ENCODE measurements at regions not wholly inside any gene's neighbourhood (a gene's known extent, or its start where the extent isn't known, plus 50 kb on each side); places are given as distances from the start of the nearest gene placed in this dataset.
"Not testable (repeated sequence)": the region's sequence is repeated elsewhere in the genome, so short reads cannot be mapped to it uniquely, and the experiment has no call there.

DNA sequence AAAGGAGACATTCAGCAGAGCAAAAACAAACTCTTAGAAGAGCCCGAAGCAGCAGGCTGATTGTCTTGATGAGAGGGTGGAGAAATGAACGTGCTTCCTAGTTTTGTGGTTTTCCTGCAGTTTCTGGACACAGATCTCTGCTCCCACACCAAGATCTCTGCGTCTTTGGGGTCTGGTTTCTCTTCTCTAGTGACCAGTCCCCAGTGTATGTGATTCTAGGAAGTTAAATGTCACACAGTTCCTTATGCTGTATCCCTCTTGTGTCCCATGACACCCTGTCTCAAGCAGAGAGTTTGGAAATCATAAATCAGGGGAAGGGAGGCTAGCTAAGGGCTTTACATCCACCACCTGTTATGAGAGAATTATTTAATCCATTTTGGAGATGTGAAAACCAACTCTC, 55.4 kb upstream of the KLF14 start:
- no peak for DNase-seq

DNA sequence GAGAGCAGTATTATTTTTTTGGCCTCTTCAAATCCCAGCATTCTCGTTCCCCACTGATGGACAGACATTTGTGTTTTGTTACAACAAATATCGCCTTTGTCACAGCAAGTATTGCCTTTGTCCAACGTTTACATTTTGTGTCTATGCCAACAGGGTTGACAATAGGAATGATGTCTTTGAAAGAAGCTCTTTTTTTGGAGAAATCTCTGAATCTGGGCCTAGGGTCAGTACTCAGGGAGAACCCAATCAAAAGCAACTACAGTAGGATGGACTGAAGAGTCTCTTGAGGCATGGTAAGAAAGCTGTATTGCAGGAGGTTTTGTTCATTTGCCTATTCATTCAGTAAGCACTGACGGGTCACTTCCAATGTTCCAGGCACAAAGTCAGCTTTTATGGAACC, 57.7 kb upstream of the KLF14 start:
- no peak for DNase-seq

DNA sequence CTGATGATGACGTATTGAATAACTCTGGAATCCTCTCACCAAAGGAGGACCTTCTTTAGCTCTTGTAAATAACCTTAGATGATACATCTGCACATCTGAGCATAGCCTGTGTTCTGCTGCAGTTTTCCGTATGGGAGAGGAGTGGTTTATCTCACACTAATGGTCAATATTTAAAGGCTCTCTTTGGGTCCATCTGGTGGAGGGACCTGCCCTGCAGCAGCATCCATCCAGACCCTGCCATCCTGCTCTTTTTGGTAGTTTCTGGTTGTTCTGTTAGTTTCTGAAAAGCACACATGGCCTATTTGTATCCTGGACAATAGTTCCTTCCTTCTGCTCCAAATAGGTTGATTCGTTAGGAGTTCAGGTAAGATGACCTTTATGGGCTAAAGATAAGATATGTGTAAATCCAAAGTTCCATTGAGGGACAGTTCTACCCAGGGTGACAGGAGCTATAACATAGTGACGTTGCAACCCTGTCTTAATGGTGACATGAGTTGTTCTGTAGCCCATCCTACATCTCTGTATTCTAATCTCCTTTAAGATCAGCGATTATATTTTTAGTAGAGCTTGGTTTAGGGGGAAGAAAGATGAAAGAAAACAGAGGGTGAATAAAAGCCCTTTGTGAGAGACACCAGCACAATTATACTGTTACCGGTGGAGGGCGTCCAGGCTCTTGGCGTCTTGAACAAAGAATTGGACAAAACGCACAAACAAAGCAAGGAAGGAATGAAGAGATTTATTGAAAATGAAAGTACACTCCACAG, 60.0 kb upstream of the KLF14 start:
- no peak for DNase-seq

DNA sequence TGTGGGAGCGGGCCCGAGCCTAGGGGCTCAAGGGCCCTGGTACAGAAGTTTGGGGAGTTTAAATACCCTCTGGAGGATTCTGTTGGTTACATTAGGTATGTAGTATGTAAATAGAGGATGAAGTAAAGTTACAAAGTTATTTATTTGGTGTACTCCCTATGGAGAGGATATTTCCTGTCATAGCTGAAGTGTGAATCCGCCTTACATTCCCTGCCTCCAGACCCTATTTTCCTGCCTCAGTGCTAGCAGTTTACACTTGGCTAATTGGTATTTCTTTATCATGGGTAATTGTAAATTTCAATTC, 60.6 kb upstream of the KLF14 start:
- DNase-seq = no peak

DNA sequence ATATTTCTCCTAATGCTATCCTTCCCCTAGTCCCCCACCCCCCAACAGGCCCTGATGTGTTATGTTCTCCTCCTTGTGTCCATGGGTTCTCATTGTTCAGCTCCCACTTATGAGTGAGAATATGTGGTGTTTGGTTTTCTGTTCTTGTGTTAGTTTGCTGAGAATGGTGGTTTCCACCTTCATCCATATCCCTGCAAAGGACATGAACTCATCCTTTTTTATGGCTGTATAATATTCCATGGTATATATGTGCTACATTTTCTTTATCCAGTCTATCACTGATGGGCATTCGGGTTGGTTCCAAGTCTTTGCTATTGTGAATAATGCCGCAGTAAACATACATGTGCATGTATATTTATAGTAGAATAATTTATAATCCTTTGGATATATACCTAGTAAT, 62.4 kb upstream of the KLF14 start:
- DNase-seq = not testable (repeated sequence)

DNA sequence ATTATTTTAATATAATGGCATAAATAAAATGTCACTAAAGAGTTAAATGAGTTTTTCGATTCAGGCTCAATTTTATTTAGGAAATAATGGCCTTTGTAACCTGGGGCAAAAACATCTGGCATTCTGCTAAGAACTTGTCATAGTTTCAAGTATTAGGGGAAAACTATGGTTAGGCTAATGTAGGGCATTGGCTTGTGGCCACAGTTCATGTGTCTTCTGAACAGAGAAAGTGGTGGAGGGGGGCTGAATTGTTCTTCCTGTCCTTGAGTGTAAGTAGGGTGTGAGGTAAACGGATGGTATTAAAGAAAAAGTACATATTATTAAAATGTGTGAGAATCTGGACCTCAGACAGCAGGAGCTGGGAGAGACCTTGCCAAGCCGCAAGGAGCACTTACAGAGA, 69.1 kb upstream of the KLF14 start:
- DNase-seq = no peak

DNA sequence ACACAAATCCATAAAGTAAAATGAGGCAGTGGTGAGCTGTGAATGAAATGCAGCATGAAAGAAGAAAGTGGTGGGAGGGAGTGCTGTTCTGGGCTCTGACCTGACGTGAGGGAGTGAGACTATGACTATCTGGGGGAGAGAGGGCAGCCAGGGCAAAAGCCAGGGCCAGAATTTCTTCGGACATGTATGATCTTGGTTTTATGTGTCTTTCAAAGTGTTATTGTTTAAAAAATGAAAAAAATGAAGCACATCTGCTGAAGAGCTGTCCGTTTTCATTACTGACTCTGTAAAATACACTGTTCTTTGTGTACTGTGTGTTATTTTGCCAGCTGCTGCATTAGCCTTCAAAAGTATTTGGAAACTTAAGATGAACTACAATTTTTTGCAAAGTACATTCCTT, 70.2 kb upstream of the KLF14 start:
- DNase-seq = no peak

DNA sequence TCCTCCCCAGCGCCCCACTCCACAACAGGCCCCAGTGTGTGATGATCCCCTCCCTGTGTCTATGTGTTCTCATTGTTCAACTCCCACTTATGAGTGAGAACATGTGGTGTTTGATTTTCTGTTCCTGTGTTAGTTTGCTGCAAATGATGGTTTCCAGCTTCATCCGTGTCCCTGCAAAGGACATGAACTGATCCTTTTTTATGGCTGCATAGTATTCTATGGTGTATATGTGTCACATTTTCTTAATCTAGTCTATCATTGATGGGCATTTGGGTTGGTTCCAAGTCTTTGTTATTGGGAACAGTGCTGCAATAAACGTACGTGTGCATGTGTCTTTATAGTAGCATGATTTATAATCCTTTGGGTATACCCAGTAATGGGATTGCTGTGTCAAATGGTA, 78.8 kb upstream of the KLF14 start:
- DNase-seq = not testable (repeated sequence)

DNA sequence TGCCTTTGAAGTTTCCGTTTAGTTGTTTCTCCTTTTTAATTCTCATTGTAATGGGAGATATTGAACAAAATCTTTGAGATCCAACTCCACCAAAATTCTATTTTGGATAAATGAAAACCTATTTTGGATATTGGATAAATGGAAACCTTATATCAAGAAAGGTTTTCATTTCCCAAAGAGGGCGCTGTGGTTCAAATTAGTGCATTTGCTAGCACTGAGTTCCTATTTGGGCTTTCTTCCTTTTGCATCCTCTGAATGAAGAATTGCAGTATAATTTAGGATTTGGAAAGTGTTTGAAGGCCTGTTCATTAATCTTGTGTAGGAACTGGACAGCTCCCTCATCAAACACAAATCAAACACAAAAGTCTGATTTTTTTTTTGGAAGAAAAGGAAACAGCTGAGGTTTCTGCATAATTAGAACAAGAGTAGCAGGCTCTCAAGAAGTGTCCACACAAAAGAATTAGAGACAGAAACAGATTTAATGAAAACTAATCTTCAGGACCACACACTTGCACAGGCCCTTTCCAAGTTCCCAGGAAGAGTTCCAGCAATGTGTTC, 80.8 kb upstream of the KLF14 start:
- no peak for DNase-seq

DNA sequence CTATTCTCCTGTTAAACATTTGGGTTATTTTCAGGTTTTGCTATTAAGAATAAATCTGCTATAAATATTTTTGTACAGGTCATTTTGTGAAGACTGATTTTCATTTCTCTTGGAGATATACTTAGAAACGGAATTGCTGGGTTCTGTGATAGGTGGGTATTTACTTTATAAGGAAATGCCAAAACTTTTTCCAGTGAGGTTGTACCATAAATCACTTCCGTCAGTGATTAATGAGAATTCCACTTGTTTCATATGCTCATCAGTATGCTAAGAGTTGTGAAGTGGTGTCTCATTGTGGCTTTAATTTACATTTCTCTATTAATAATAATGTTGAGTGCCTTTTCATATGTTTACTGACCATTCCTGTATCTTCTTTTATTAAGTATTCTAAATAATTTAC, 84.0 kb upstream of the KLF14 start:
- no peak for DNase-seq

DNA sequence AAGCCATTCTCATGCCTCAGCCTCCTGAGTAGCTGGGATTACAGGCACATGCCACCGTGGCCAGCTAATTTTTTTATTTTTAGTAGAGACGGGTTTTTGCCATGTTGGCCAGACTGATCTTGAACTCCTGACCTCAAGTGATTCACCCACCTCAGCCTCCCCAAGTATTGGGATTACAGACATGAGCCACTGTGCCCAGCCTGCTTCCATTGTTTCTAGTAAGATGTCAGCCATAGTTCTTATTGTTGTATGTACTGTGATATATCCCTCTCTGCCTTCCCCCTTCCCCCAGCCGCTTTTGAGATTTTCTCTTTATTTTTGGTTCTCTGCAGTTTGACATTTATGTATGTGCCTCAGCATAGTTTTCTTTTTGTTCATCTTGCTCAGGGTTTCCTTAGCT, 87.9 kb upstream of the KLF14 start:
- DNase-seq = no peak

DNA sequence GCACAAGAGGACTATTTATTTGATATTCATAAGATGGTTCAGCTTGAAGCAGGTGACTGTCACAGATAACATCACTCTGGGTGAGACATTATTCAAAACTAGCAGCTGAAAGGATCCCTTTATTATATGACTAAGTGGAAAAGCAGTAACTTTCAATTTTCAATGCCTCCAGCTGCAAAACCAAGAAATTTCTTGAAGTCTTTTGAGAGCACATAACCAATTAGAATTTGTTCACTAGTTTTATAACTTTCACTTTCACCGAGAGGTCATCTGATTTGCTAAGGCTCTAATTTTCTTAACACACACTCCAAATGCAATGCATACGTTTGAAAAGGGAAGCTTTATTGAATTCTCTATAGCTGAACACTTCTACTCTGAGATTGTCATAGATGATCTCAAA, 88.6 kb upstream of the KLF14 start:
- DNase-seq = no peak

DNA sequence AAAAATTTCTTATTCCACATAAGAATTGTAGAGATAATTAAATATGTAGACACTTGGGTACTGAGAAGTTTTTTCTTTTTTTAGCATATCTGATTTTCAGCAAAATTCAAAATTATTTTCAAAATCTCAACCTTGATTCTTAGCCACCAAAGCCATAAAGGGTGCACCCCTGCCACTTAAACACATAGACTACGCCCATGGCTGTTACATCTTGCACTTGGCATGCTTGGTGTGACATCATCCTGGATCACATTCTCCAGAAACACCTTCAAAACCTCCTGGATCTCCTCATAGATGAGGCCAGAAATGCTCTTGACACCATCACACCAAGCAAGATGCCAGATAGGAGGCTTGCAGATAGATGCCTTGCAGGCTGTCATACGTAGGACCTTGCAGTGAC, 89.1 kb upstream of the KLF14 start:
- DNase-seq = no peak

DNA sequence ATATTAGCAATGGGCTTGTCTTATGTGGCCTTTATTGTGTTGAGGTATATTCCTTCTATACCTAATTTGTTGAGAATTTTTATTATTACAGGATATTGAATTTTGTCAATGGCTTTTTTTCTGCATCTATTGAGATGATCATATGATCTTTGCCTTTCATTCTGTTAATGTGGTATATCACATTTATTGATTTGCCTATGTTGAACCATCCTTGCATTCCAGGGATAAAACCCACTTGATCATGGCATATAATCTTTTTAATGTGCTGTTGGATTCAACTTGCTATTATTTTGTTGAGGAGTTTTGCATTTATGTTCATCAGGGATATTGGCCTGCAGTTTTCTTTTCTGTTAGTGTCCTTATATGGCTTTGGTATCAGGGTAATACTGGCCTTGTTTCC, 91.8 kb upstream of the KLF14 start:
- DNase-seq = no peak

DNA sequence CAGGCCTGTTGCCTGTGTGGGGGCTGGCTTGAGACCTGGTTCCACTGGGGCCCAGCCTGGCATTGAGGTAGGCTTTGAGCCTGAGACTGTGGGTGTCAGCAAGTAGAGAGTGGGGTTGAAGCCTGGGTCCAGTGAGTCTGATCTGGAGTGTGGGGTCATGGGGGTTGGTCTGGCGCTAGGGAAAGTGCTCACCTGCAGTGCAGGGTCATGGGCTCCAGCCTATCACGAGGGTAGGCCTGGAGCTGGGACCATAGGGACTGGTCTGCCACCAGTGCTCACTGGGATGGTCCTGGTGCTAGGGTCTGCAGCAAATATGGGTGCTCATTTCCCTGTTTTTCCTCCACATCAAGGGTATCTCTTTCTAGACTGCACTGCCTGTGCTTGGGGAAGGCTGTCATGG, 95.4 kb upstream of the KLF14 start:
- DNase-seq = no peak

DNA sequence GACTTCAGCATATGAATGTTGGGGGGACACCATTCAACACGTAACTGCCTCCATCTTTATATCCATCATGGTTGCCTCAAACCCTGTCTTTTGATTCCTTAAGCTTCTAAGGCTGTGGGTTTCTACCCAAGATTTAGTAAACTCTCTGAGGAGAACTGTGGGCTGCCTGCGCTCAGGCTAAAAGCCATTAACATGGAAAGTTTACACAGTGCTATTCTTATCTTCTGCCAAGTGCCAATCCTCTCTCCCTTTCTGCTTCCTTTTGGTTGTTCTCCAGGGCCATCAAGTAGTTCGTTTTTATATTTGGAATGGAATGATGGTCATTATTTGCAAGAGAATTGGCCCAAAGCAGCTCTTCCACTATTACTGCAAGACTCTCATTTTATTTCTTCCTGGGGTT, 97.3 kb upstream of the KLF14 start:
- no peak for DNase-seq

DNA sequence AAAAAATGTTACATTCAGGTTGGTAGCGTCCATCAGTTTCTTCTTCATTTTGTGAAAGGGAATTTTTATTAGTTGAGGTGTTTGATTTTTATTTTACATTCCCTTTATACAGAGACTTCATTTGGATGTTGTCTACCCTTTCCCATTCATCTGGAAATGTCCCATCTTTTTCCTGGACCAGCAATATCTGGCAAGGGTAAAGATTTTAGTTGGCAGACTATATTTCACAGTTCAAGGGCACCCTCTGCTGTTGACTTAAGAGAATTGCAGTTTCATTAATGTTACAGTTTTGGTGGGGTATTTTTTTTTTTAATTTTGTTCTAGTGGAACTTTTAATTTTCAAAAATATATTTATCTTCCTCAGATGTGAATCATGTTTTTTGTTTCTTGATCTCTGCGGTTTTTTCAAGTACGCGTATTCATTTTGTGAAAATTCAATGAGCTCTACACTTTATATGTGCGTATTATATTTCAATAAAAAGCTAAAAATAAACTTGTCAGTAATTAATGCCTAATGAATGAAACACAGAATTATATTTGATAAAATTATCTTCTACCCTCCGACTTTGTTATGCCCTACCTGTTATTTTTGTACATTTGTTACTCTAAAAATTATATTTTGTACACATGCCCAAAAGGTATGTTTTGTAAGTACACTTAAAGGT, 97.9 kb upstream of the KLF14 start:
- DNase-seq = no peak

DNA sequence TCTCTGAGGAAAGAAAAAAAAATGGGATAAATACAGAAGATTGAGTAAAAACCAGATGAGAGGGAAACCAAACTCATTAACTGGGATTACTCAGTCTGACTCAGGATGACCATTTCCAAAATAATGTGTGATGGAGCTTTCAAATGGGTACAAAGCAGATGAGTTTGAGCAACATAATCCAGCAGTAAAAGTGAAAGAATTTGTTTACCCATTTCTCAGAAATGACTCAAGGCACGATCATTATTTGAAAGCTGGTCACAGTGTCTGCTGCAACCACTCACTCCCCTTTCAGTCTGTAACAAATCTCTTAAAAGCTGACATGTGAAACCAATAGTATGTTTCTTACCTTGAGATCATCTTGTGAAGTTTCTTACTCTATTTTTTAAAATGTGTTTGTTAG, 104.7 kb upstream of the KLF14 start:
- DNase-seq = no peak

DNA sequence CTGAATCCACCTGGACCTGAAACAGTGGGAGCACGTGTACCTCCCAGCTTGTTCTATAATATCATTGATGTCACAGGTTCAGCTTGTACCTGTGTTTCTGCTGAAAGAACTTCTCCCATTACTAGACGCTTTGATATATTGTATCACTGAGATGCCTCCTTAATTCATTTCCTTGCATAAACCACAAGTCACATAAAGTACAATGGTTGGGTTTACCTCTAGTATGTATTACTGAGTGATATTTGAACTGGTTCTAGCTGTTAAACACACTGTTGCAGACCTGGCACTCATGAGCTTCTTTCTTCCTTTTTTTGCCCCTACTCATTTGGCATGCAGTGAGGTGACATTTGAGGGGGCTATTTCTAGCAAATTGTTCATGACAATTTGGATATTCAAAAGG, 106.6 kb upstream of the KLF14 start:
- DNase-seq = no peak

DNA sequence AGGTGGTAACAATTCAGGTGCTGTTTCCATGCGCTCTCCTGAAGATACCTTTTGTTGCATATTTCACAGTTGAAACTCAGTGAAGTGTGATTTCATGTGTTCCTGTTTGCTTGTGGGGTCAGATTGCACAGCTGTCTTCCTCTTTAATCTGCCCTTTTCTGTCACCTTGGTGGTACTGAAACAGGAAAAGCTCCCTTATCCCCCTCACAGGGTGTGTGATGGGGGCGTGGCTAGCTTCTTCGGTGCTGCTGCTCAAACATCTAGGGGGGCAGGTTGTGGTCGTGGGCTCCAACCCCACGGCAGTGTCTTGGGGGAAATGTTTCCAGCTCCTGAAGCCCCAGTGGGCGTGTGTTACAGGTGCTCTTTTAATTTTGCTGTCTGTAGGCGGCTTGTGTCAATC, 107.4 kb upstream of the KLF14 start:
- DNase-seq = no peak

DNA sequence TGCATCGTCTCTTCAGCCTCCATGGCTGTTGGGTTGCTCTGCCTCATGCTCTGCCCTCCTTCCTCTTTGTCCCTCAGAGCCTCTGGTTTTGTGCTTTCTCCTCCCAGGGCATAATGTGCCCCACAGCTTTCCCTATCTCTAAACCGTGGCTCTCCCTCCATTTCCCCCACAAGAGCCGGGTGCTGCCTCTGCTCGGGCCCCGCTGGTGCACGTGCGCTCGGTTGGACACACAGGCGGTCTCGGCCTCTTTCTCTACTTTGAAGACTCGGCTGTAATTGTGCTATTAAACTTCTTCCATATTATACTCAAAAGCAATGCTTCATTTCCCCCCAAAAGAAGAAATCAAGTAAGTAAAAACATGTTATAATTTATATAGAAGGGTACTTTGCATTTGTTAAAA, 109.7 kb upstream of the KLF14 start:
- DNase-seq = no peak

DNA sequence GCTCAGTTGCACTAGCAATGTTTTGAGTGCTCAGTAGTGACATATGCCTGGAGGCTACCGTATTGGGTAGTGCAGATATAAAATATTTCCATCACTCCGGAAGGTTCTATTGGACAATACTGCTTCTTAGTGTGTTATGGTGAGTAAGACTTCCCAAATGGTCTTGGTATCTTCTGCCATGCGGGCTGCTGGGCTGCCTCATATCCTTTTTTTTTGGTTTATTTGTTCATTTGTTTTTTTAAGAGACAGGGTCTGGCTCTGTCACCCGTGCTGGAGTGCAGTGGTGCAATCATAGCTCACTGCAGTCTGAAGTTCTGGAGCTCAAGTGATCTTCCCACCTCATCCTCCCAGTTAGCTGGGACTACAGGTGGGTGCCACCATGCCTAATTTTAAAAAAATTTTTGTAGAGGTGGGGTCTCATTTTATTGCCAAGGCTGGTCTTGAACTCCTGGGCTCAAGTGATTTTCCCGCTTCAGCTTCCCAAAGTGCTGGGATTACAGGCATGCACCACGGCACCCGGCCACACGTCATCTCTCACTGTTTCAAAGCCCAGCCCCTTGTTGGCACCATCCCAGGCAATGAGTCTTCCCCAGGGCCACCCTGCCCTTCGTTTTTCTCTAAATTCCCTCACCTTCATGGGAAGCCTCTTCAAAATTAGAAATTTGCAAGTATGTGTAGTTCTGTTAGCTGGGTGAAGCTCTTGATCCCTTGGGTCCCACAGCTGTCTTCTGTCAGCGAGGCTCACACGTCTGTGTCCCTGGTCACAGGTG, 111.0 kb upstream of the KLF14 start:
- no peak for DNase-seq

DNA sequence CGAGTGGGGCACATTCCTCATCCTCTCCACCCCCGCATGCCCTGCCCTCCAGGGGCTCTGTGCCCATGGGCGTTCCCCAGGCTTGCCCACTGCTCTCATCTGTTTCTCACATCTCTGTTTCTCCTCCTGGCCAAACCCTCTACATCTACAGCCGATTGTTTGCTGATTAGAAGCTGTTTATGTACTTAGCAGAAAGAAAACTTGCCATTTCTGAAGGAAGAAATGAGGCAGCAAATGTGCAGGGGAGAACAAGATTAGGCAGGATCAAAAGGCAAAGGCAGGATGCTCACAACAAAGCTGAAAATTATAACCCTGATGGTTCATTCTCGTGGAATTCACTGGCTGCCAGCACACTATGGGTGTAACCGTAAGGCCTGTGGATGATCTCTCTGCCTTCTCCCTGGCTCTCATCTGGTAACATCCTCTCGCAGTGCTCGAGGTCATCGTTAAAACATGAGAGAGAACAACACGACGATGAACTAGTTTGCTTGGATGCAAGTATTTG, 111.6 kb upstream of the KLF14 start:
- no peak for DNase-seq

DNA sequence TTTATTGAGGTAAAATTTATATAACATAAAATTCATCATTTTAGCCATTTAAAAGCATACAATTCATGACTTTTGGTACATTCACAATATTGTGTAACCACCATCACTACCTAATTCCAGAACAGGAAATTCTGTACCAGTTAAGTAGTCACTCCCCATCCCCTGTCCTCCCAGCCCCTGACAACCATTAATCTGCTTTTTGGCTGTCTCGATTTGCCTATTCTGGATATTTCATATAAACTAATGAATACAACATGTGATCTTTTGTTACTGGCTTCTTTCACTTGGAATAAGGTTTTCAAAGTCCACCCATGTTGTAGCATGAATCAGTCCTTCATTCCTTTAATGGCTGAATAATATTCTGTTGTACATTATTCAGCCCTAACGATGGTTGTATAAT, 115.6 kb upstream of the KLF14 start:
- DNase-seq = no peak
